Activated CD8-positive, alpha-beta memory T cell treated with anti-CD3 and anti-CD28 coated beads, Interleukin-2, amount 10 ng/mL, durations not matched to agents 7 days and 5 days (primary cell): ENCODE measurements at regions not wholly inside any gene's neighbourhood (a gene's known extent, or its start where the extent isn't known, plus 50 kb on each side); places are given as distances from the start of the nearest gene placed in this dataset.
"Not testable (repeated sequence)": the region's sequence is repeated elsewhere in the genome, so short reads cannot be mapped to it uniquely, and the experiment has no call there.

ENCODE experiments used
- ATAC-seq: fragments of 150-1000 bp; cut with Tn5 transposase; one replicate; pipeline ENCODE4 v1.10.0; 2021; ENCODE audit warnings: moderate library complexity
- CTCF ChIA-PET: fragments of 350-600 bp; sonication (Branson Sonifier 250); formaldehyde crosslinking; loops from one replicate; lab custom pipeline; 2021; ENCODE audit warnings: antibody characterized with exemption; lab: Charles Lee
- DNase-seq: peaks from one replicate; pipeline ENCODE4 v3.0.0-alpha.2; 2020
- H3K27ac Mint-ChIP-seq: one replicate; pipeline ENCODE4 v1.8.0; 2021; ENCODE audit warnings: mild to moderate bottlenecking, mixed read lengths
- H3K27me3 Mint-ChIP-seq: one replicate; pipeline ENCODE4 v1.8.0; 2021; ENCODE audit warnings: mixed read lengths
- H3K36me3 Mint-ChIP-seq: one replicate; pipeline ENCODE4 v1.8.0; 2021; ENCODE audit warnings: mild to moderate bottlenecking, mixed read lengths
- H3K4me1 Mint-ChIP-seq: one replicate; pipeline ENCODE4 v1.8.0; 2021; ENCODE audit warnings: mixed read lengths
- H3K4me3 Mint-ChIP-seq: one replicate; pipeline ENCODE4 v1.8.0; 2021; ENCODE audit warnings: mild to moderate bottlenecking, moderate library complexity, mixed read lengths
- H3K9me3 Mint-ChIP-seq: one replicate; pipeline ENCODE4 v1.8.0; 2022; ENCODE audit warnings: low read depth, mixed read lengths

DNA sequence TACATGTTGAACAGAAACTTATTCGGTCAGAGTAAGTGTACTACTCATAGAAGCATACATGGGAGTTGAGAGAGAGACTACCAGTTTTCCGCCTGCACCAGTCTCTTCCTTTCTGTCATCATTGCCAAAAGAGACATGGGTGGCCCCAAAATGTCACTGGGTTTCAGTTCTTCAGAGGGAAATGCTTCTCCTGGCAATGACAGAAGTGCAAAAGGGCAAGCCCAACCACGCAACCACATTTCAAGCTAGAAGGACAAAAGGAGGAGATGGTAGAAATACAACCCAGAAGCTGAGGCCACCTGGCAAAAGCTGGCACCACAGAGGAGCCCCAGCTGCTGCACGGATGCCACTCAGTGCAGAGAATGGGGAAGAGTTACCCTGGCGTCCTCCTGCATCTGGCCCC, 320.1 kb downstream of the BCOR start:
- no peak for ATAC-seq

DNA sequence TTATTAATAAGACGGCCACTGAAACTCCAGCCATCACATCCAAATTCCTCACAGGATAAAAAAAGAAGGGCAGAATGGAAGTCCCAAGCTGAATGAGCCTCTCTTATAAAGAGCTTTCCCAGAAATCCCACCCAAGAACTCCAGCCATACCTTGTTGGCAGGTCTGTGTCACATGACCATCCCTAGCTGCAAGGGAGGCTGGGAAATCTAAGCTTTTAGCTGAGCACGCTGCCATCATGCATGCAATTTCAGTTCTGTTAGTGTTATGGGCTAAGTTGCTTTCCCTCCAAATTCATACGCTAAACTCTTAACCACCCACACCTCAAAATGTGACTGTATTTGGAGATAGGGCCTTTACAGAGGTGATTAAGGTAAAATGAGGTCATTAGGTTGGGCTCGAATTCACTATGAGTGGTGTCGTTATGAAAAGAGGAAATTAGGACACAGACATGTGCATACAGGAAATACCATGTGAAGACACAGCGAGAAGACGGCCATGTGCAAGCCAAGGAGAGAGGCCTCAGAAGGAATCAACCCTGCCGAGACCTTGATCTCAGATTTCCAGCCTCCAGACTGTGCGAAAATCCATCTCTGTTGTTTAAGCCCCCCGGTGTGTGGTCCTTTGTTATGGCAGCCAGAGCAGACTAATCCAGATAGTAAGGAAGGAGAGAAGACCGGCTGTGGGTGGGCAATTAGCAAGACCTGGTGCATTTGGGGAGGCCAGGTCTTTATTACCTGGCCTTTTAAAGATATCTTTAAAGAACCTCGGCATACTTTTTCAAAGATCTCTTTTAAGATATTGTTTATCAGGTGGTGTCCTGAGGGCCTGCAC, 317.6 kb downstream of the BCOR start:
- Mint-ChIP-seq H3K36me3 (no peaks in the 10 kb centered on the region), H3K4me3 (no peak overlapping the region), H3K27ac (no peak overlapping the region), H3K9me3 (no peaks in the 10 kb centered on the region), H3K4me1 (peaks cover 16% of the 10 kb centered on the region), H3K27me3 (no peaks in the 10 kb centered on the region)
- no peak for ATAC-seq
- no peak for DNase-seq
- CTCF ChIA-PET = no interaction called here

More for the DNA sequence above, 320.1 kb downstream of the BCOR start:
- Mint-ChIP-seq H3K4me3 (no peak overlapping the region), H3K9me3 (no peaks in the 10 kb centered on the region), H3K27ac (peak overlapping the region; percentile 53), H3K4me1 (peaks cover 33% of the 10 kb centered on the region), H3K27me3 (no peaks in the 10 kb centered on the region), H3K36me3 (no peaks in the 10 kb centered on the region)
- DNase-seq = peak; percentile 43
- CTCF ChIA-PET = no interaction called here

DNA sequence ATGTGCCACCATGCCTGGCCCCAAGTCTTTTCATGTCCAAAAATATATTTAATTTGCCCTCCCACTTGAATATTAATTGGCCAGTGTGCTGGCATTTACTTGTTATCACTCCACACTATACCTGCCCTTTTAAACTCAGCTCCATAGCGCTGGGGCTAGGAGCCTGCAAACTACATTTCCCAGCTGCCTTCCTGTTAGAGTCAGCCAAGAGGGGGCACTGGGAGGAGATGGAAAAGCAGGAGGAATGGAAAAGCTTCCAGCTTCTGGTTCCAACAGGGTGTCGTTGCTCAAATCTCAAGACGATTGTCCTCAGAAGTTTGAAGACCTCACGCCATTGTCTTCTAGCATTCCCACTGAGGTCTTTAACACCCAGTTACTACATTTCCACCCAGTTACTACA, 315.5 kb downstream of the BCOR start:
- Mint-ChIP-seq H3K27me3 (no peaks in the 10 kb centered on the region), H3K27ac (no peak overlapping the region), H3K4me3 (no peak overlapping the region), H3K4me1 (peaks cover 8% of the 10 kb centered on the region), H3K9me3 (no peaks in the 10 kb centered on the region), H3K36me3 (no peaks in the 10 kb centered on the region)
- no peak for ATAC-seq
- CTCF ChIA-PET = interaction anchor here (0.7 kb wide), 1 partner anchor 13 kb away, joined by 5 read pairs; no protein-coding TSS in a partner anchor
- no peak for DNase-seq

DNA sequence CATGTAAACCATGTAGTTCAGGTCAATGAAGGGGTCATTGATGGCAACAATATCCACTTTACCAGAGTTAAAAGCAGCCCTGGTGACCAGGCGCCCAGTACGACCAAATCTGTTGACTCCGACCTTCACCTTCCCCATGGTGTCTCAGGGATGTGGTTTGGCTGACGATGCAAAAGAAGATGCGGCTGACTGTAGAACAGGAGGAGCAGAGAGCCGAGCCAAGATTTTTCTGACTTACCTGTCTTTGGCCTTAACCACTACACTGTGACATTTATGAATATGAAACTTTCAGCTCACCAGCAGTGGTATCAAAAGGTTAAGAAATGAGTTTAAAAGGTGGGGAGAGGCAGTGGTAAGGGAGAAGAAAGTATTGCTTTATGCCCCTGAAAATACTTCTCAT, 309.8 kb downstream of the BCOR start:
- H3K9me3 Mint-ChIP-seq = no peaks in the 10 kb centered on the region
- CTCF ChIA-PET = no interaction called here

DNA sequence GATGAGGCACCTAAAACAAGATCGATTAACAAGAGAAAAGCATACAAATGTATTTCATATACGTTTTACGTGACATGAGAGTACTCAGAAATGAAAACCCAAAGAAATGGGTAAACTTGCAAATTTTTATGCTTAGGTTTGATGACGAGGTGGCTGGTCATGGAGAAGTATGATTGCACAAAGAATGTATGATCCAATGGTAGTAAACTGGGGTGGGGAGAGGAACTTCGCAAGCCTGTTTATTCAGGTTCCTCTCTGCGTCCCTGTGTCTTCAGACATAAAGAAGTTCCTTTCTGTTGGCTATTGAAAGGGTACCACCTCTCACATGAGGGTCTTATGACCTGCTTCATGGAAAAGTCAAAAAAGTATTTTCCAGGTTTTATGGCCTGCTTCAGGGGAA, 309.2 kb downstream of the BCOR start:
- Mint-ChIP-seq H3K9me3 (no peaks in the 10 kb centered on the region), H3K27ac (no peak overlapping the region), H3K36me3 (no peaks in the 10 kb centered on the region), H3K27me3 (no peaks in the 10 kb centered on the region), H3K4me3 (no peak overlapping the region), H3K4me1 (no peaks in the 10 kb centered on the region)
- no peak for ATAC-seq
- CTCF ChIA-PET = no interaction called here
- DNase-seq = no peak

More for the DNA sequence above, 309.8 kb downstream of the BCOR start:
- Mint-ChIP-seq H3K4me1 (no peaks in the 10 kb centered on the region), H3K27me3 (no peaks in the 10 kb centered on the region), H3K36me3 (no peaks in the 10 kb centered on the region), H3K27ac (no peak overlapping the region), H3K4me3 (no peak overlapping the region)
- ATAC-seq (no peak), DNase-seq (no peak)

DNA sequence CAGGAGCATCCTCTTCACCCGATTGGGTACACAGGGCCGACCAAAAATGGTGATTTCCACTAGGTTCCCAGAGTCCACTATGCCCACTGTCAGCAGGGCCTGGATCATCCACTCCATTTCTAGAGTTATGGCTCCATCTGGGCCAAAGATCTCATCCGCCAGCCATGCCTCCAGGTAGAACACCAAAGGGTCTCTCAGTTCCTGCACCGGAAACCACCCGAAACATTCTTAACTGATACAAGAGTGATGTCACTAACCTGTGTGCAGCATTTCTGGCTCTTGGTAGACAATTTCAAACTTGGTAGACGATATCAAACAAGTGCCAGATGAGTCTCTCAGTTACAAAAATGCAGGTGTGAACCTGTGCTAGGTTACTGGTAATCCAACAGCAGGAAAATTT, 306.1 kb downstream of the BCOR start:
- Mint-ChIP-seq H3K36me3 (no peaks in the 10 kb centered on the region), H3K4me1 (no peaks in the 10 kb centered on the region), H3K9me3 (no peaks in the 10 kb centered on the region), H3K27ac (no peak overlapping the region), H3K4me3 (no peak overlapping the region), H3K27me3 (no peaks in the 10 kb centered on the region)
- DNase-seq (no peak), ATAC-seq (no peak)
- CTCF ChIA-PET = no interaction called here

DNA sequence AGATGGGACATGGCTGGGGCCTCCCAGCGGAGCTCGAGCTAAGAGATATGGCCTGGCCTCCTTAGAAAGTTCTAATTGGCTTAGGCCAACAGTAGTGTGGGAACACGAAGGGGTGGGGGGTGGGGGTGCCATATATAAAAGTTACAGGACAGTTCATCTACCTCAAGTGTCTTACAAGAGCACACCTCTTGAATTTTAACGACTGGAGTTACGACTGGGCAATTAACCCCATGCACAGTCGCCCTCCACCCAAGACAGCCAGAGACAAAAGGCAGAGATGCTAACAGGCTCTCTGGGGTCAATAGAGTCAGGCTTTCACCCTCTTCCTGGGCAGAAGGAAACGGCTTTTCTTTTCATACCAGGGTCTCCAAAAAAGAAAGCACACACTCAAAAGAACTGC, 302.2 kb downstream of the BCOR start:
- no peaks in the 10 kb centered on the region for H3K9me3 Mint-ChIP-seq
- CTCF ChIA-PET = interaction anchor here (0.6 kb wide), 1 partner anchor 14 kb away, joined by 5 read pairs; no protein-coding TSS in a partner anchor
- no peak overlapping the region for H3K27ac Mint-ChIP-seq
- H3K36me3 Mint-ChIP-seq = no peaks in the 10 kb centered on the region
- no peaks in the 10 kb centered on the region for H3K27me3 Mint-ChIP-seq
- no peaks in the 10 kb centered on the region for H3K4me1 Mint-ChIP-seq
- no peak for DNase-seq
- no peak overlapping the region for H3K4me3 Mint-ChIP-seq
- ATAC-seq = no peak

DNA sequence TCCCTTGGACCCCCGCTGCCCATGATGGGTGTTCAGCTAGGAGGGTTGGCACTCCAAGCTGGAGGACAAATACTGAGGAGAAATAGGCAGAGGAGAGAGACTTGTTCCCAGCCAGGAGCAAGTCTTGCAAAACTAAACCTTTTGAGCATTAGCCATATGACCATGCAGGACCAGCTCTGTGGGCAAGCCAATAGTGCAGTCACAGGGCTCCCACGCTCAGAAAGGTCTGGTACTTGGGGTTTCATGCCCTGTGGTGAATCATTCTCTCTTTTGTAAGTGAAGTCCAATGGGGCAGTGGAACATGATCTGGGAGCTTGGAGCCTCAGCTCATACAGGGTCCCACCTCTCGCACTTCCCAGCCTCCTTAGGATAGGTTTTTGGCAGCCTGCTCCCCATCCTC, 300.9 kb downstream of the BCOR start:
- Mint-ChIP-seq H3K27me3 (no peaks in the 10 kb centered on the region), H3K27ac (no peak overlapping the region), H3K9me3 (no peaks in the 10 kb centered on the region), H3K36me3 (no peaks in the 10 kb centered on the region), H3K4me3 (no peak overlapping the region), H3K4me1 (no peaks in the 10 kb centered on the region)
- DNase-seq (no peak), ATAC-seq (no peak)
- CTCF ChIA-PET = no interaction called here

DNA sequence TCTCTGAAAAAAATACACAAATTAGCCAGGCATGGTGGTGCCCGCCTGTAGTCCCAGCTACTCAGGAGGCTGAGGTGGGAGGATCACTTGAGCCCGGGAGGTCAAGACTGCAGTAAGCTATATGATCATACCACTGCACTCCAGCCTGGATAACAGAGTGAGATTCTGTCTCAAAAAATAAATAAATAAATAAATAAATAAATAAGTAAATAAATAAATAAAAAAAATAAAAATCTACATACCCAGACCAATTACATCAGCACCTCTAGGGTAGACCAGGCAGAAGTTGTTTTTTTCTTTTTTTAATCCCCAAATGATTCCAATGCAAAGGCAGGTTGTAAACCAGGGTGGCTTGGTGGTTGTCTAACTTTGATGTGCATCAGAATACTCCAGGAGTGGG, 299.3 kb downstream of the BCOR start:
- H3K4me3 Mint-ChIP-seq, H3K36me3 Mint-ChIP-seq, DNase-seq, CTCF ChIA-PET, H3K9me3 Mint-ChIP-seq, ATAC-seq, H3K27me3 Mint-ChIP-seq, H3K4me1 Mint-ChIP-seq, H3K27ac Mint-ChIP-seq: not testable (repeated sequence)

DNA sequence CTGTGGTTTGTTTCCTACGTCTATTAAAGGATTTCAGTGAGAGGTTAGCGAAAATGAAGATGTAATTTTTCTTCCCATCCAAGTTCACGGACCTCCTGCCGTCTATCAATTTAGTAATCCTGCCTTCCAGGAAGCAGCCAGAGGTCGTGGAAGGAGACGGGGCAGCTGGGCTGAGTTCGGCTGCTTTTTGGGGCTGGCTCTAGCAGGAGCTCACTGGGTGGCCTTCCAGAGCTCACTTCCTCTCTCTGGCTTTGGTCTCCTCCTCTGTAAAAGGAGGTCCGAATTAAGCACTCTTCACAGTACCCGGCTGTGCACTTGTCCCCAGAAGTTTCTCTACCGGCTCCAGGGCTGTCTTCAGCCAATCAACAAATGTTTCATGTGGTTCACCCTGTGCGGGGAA, 295.4 kb downstream of the BCOR start:
- DNase-seq (no peak), ATAC-seq (no peak)
- H3K27ac Mint-ChIP-seq = no peak overlapping the region
- no peaks in the 10 kb centered on the region for H3K4me1 Mint-ChIP-seq
- no peaks in the 10 kb centered on the region for H3K9me3 Mint-ChIP-seq
- no peak overlapping the region for H3K4me3 Mint-ChIP-seq
- no peaks in the 10 kb centered on the region for H3K27me3 Mint-ChIP-seq
- CTCF ChIA-PET = no interaction called here
- H3K36me3 Mint-ChIP-seq = no peaks in the 10 kb centered on the region

DNA sequence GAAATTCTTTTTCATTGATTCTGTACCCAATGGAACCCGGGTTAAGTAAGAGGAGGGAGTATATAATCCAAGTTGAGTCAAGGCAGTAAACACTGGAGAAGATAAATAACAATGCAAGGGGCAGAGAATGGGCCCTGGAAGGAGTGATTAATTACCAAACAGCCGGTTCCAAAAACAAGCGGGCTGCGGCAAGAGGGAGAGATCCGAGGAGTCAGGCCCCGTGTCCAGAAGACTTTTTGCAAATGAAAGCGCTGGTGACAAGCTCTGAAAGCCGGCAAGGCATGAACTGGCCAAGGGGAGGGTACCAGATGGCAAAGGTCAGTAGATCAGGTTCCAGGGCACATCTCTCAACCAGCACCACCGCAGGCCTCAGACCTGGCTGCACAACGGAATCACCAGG, 294.9 kb downstream of the BCOR start:
- DNase-seq = no peak
- Mint-ChIP-seq H3K36me3 (no peaks in the 10 kb centered on the region), H3K27me3 (no peaks in the 10 kb centered on the region), H3K9me3 (no peaks in the 10 kb centered on the region), H3K27ac (no peak overlapping the region), H3K4me3 (no peak overlapping the region), H3K4me1 (no peaks in the 10 kb centered on the region)
- CTCF ChIA-PET = no interaction called here
- ATAC-seq = no peak

DNA sequence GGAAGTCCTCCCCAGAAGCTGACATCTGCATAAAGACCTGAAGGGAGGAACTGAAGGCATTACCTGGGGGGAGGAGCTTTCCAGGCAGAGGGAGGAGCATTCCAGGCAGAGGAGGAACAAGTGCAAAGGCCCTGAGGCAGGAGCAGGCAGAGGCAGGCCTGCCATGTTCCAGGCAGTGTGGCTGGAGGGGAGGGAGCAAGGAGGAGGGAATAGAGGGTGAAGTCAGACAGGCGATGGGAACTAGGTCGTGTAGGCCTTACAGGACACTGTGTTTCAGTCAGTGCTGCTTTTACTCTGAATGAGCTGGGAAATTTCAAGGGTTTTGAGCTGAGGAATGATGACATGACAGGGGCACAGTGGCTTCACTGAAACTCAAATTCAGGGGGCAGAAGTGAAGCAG, 292.7 kb downstream of the BCOR start:
- Mint-ChIP-seq H3K27me3 (no peaks in the 10 kb centered on the region), H3K27ac (no peak overlapping the region), H3K4me3 (no peak overlapping the region), H3K4me1 (no peaks in the 10 kb centered on the region), H3K36me3 (no peaks in the 10 kb centered on the region), H3K9me3 (no peaks in the 10 kb centered on the region)
- no peak for ATAC-seq
- DNase-seq = no peak
- CTCF ChIA-PET = no interaction called here

DNA sequence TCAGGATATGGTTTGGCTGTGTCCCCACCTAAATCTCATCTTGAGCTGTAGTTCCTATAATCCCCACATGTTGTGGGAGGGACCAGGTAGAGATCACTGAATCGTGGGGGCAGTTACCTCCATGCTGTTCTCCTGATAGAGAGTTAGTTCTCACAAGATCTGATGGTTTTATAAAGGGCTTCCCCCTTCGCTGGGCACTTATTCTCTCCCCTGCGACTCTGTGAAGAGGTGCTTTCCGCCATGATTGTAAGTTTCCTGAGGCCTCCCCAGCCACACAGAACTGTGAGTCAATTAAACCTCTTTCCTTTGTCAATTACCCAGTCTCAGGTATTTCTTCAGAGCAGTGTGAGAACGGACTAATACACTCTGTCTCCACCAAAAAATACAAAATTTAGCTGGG, 291.9 kb downstream of the BCOR start:
- no peaks in the 10 kb centered on the region for H3K9me3 Mint-ChIP-seq
- CTCF ChIA-PET = no interaction called here
- DNase-seq (no peak), ATAC-seq (no peak)
- H3K27ac Mint-ChIP-seq = no peak overlapping the region
- H3K4me3 Mint-ChIP-seq = no peak overlapping the region
- no peaks in the 10 kb centered on the region for H3K36me3 Mint-ChIP-seq
- H3K27me3 Mint-ChIP-seq = no peaks in the 10 kb centered on the region
- no peaks in the 10 kb centered on the region for H3K4me1 Mint-ChIP-seq

DNA sequence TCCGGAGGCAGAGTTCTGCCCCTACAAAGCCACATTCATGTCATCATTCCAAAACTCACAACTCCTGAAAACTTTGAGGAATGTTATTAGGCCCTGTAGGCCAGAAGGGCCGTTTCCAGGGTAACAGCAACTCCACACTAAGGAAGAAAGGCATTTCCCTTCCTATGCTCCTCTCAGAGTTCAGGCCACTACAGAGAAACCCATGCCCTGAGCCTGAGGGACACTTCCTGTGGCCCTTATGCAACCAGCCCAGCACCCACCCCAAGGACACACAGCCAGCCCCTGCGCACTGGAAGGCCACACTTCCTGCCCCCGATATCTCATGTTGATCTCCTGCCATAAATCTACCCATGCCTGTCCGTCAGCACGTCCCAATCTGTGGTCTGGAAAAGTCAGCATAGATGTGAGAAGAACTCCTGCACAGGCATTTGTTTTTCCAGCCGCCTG, 289.3 kb downstream of the BCOR start:
- CTCF ChIA-PET = interaction anchor here (1.3 kb wide), 1 partner anchor 76 kb away, joined by 3 read pairs; no protein-coding TSS in a partner anchor
- H3K4me1 Mint-ChIP-seq = no peaks in the 10 kb centered on the region
- no peak for ATAC-seq

More for the DNA sequence above, 289.3 kb downstream of the BCOR start:
- Mint-ChIP-seq H3K9me3 (no peaks in the 10 kb centered on the region), H3K27ac (no peak overlapping the region), H3K27me3 (no peaks in the 10 kb centered on the region), H3K4me3 (no peak overlapping the region), H3K36me3 (no peaks in the 10 kb centered on the region)
- no peak for DNase-seq
